SKM-1 treated with dmso at 0.1 percent for 144 hours (cell line): ENCODE measurements at regions not wholly inside any gene's neighbourhood (a gene's known extent, or its start where the extent isn't known, plus 50 kb on each side); places are given as distances from the start of the nearest gene placed in this dataset.

Experiments used
- DNase-seq: peaks from one replicate; lab custom pipeline; 2025; ENCODE audit not compliant: unreplicated experiment; lab: John Stamatoyannopoulos, UW

GRCh38 chr5:90201923-90202322 lies 207.6 kb downstream of the CETN3 start:
- no peak for DNase-seq

GRCh38 chr5:90193185-90193822 lies 216.3 kb downstream of the CETN3 start:
- DNase-seq, result no peak

GRCh38 chr5:90191352-90192045 lies 218.1 kb downstream of the CETN3 start:
- DNase-seq, result no peak

- no peak for DNase-seq
Measured at GRCh38 chr5:90185897-90186468, 223.6 kb downstream of the CETN3 start.

- DNase-seq, result no peak
Measured at GRCh38 chr5:90184764-90185163, 224.8 kb downstream of the CETN3 start.

GRCh38 chr5:90182726-90183125 lies 226.8 kb downstream of the CETN3 start:
- no peak for DNase-seq

GRCh38 chr5:90174236-90174635 lies 235.3 kb downstream of the CETN3 start:
- DNase-seq, result no peak

- DNase-seq, result no peak
Measured at GRCh38 chr5:90173299-90174030, 236.1 kb downstream of the CETN3 start.

- DNase-seq, result peak; percentile 43
Measured at GRCh38 chr5:90171466-90171865, 238.1 kb downstream of the CETN3 start.

- DNase-seq, result no peak
Measured at GRCh38 chr5:90170261-90170660, 239.3 kb downstream of the CETN3 start.

GRCh38 chr5:90169078-90169477 lies 240.5 kb downstream of the CETN3 start:
- no peak for DNase-seq

GRCh38 chr5:90168399-90168798 lies 241.2 kb downstream of the CETN3 start:
- no peak for DNase-seq

- DNase-seq, result no peak
Measured at GRCh38 chr5:90166816-90167215, 242.7 kb downstream of the CETN3 start.

- DNase-seq, result no peak
Measured at GRCh38 chr5:90162324-90162723, 247.2 kb downstream of the CETN3 start.

- DNase-seq, result no peak
Measured at GRCh38 chr5:90161414-90161813, 248.1 kb downstream of the CETN3 start.

- DNase-seq, result no peak
Measured at GRCh38 chr5:90158131-90158530, 251.4 kb downstream of the CETN3 start.

- no peak for DNase-seq
Measured at GRCh38 chr5:90153031-90153430, 256.5 kb downstream of the CETN3 start.

GRCh38 chr5:90144625-90145327 lies 264.8 kb downstream of the CETN3 start:
- no peak for DNase-seq

GRCh38 chr5:90142541-90142940 lies 267.0 kb downstream of the CETN3 start:
- DNase-seq, result no peak

GRCh38 chr5:90141984-90142383 lies 267.6 kb downstream of the CETN3 start:
- DNase-seq, result no peak

- no peak for DNase-seq
Measured at GRCh38 chr5:90136952-90137528, 272.5 kb downstream of the CETN3 start.
